ENCODE measurements at regions not wholly inside any gene's neighbourhood (a gene's known extent, or its start where the extent isn't known, plus 50 kb on each side); places are given as distances from the start of the nearest gene placed in this dataset.

DNA sequence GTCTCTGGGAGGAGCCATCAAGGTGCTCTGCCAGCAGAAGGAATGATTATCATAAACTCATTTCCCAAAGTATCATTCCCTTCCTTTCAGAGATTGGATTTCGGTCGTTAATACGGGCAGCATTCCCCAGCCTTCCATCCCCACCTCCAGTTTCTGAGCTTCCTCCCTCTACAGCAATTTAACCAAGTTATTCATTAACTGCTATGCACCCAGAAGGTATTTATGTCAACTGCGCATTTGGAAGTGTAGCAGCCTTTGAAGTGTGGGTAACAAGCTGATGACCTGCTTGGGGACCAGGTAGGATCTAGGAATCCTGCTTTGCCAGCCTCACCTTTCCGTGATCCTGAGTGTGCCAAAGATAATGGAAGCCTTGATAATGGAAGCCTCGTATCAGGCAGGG is 172.4 kb upstream of the IGSF21 start:
- no CpG with 5 or more reads among the region's 6 CpGs for WGBS (ENCODE audit: extremely low coverage, insufficient read length, low lambda C conversion rate)
- Histone ChIP-seq H2BK120ac (ENCODE audit: low read depth, low read length, poor library complexity, severe bottlenecking) (no peak overlapping the region), H3K79me1 (ENCODE audit: insufficient read depth, low read depth, low read length, poor library complexity, severe bottlenecking) (no peaks in the 10 kb centered on the region), H2BK15ac (ENCODE audit: low read depth, low read length) (no peak overlapping the region), H2BK5ac (ENCODE audit: insufficient read length, low read length) (no peak overlapping the region), H3K18ac (ENCODE audit: insufficient read length, low read depth, low read length) (no peak overlapping the region), H3K79me2 (ENCODE audit: insufficient read depth, low read length) (no peaks in the 10 kb centered on the region), H4K20me1 (ENCODE audit: control insufficient read depth, insufficient read depth, insufficient read length) (no peaks in the 10 kb centered on the region), H3K27ac (ENCODE audit: insufficient read length, low read depth, low read length) (no peak overlapping the region), H2BK20ac (ENCODE audit: low read depth, low read length, poor library complexity, severe bottlenecking) (no peak overlapping the region), H3K4me1 (ENCODE audit: insufficient read depth, low read length) (no peaks in the 10 kb centered on the region), H2AK5ac (ENCODE audit: insufficient read length, low read length) (no peak overlapping the region), H3K9ac (ENCODE audit: extremely low read depth, insufficient read length, low read length) (no peak overlapping the region), H2AFZ (ENCODE audit: low read length) (no peak overlapping the region), H3K23me2 (ENCODE audit: insufficient read length, low read depth, low read length, poor library complexity, severe bottlenecking) (no peaks in the 10 kb centered on the region), H4K5ac (ENCODE audit: insufficient read length, low read depth, low read length) (no peak overlapping the region), H3K9me3 (ENCODE audit: control insufficient read depth, low read depth, low read length) (no peaks in the 10 kb centered on the region), H4K8ac (replicated peaks; ENCODE audit: insufficient read length, low read depth, low read length) (no peak overlapping the region), H2BK12ac (ENCODE audit: insufficient read length, low read depth, low read length) (no peak overlapping the region), H3T11ph (ENCODE audit: low read length) (no peak overlapping the region), H3K23ac (ENCODE audit: insufficient read length, low read depth, low read length) (no peak overlapping the region), H4K91ac (ENCODE audit: insufficient read length, low read depth, low read length) (no peak overlapping the region), H3K4ac (ENCODE audit: low read depth, low read length) (no peak overlapping the region), H3K14ac (ENCODE audit: insufficient read depth, low read length) (no peak overlapping the region), H3K56ac (ENCODE audit: insufficient read length, low read depth, low read length) (no peak overlapping the region), H3K4me2 (ENCODE audit: insufficient read depth, insufficient read length, low read length) (no peak overlapping the region), H3K27me3 (ENCODE audit: insufficient read depth, low read length) (no peaks in the 10 kb centered on the region; the same call in 1 of the 2 replicates)
- H3K27ac Mint-ChIP-seq = no peak overlapping the region
- DNase-seq = no peak
- H3K36me3 Mint-ChIP-seq (ENCODE audit: insufficient read depth in 1 of 3, low read depth in 3 of 3) = no peaks in the 10 kb centered on the region
- H3K27me3 Mint-ChIP-seq (ENCODE audit: low read depth) = peaks cover 33% of the 10 kb centered on the region
- H3K9me3 Mint-ChIP-seq = peaks cover 3 to 7% of the 10 kb centered on the region in 2 experiments; a peak in 3 of 5 replicates
- H3K4me3 Mint-ChIP-seq = no peak overlapping the region
- no peaks in the 10 kb centered on the region for H3K4me1 Mint-ChIP-seq
- TF ChIP-seq, protein P1, sequence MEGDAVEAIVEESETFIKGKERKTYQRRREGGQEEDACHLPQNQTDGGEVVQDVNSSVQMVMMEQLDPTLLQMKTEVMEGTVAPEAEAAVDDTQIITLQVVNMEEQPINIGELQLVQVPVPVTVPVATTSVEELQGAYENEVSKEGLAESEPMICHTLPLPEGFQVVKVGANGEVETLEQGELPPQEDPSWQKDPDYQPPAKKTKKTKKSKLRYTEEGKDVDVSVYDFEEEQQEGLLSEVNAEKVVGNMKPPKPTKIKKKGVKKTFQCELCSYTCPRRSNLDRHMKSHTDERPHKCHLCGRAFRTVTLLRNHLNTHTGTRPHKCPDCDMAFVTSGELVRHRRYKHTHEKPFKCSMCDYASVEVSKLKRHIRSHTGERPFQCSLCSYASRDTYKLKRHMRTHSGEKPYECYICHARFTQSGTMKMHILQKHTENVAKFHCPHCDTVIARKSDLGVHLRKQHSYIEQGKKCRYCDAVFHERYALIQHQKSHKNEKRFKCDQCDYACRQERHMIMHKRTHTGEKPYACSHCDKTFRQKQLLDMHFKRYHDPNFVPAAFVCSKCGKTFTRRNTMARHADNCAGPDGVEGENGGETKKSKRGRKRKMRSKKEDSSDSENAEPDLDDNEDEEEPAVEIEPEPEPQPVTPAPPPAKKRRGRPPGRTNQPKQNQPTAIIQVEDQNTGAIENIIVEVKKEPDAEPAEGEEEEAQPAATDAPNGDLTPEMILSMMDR (conservative IDR thresholded peaks at IDR 0.05) = no peak

Data from H9 (cell line).